ENCODE measurements at regions not wholly inside any gene's neighbourhood (a gene's known extent, or its start where the extent isn't known, plus 50 kb on each side); places are given as distances from the start of the nearest gene placed in this dataset.

DNA sequence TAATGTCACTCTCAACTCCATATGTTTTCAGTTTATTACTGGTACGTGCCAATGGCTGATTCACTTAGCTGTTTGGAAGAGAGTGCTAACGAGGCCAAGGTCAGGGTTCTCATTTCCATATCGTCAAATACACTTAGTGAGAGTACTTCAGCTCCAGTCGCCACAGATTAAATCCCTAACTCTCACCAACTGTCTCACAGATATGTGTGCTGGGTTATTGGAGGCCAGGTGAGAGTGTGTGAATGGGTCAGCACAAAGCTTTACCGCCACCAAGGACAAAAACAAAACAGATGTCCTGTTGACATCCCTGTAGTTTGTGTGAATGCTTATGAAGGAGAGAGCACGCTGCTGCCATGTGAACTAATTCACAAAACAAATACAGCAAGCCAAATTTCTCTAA is 133.5 kb upstream of the TBL1XR1 start:
- TF ChIP-seq, protein P1, sequence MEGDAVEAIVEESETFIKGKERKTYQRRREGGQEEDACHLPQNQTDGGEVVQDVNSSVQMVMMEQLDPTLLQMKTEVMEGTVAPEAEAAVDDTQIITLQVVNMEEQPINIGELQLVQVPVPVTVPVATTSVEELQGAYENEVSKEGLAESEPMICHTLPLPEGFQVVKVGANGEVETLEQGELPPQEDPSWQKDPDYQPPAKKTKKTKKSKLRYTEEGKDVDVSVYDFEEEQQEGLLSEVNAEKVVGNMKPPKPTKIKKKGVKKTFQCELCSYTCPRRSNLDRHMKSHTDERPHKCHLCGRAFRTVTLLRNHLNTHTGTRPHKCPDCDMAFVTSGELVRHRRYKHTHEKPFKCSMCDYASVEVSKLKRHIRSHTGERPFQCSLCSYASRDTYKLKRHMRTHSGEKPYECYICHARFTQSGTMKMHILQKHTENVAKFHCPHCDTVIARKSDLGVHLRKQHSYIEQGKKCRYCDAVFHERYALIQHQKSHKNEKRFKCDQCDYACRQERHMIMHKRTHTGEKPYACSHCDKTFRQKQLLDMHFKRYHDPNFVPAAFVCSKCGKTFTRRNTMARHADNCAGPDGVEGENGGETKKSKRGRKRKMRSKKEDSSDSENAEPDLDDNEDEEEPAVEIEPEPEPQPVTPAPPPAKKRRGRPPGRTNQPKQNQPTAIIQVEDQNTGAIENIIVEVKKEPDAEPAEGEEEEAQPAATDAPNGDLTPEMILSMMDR (IDR thresholded peaks at IDR 0.05; ENCODE audit: insufficient read depth, missing control alignments) = no peak
- no peak for DNase-seq (ENCODE audit: insufficient read length, low spot score)
- FAIRE-seq = no peak

DNA sequence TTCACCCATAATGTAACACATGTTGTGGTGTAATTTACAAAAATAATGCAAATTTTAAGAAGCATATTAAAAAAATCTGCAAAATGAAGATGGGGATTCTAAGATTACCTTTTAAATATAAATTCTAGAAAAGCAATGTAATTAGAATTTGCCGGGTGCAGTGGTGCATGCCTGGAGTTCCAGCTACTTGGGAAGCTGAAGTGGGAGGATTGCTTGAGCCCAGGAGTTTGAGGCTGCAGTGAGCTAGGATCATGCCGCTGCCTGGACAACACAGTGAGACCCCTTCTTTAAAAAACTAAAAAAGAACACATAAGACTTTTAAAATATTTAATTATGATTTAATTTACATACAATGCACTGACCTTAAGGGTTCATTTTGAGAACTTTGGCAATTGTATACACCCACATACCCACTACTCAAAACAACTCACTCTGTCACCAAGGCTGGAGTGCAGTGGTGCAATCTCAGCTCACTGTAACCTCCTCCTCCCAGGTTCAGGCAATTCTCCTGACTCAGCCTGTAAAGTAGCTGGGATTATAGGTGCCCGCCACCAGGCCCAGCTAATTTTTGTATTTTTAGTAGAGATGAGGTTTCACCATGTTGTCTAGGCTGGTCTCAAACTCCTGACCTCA is 134.0 kb upstream of the TBL1XR1 start:
- FAIRE-seq = no peak
- TF ChIP-seq, protein P1 (IDR thresholded peaks at IDR 0.05; ENCODE audit: insufficient read depth, missing control alignments) = no peak
- DNase-seq (ENCODE audit: insufficient read length, low spot score) = no peak

DNA sequence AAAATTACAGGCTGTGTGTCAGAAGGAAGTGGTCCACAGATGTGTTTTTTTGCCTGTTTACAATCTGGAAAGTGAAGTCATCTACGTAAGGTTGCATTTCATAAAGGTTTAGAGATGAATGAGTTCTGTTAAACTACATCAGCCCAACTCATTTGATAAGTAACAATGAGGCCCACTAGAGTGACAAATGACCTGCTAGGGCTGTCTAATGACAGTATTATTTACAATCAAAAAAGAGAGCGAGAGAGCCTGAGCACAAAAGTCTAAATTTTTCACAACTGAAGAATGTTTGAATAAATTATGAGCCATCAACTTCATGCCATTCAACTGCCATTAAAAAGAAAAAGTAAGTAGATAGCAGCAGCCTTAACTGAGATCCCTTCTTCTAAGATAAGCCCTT is 135.7 kb upstream of the TBL1XR1 start:
- TF ChIP-seq, protein P1 (IDR thresholded peaks at IDR 0.05; ENCODE audit: insufficient read depth, missing control alignments) = no peak
- DNase-seq (ENCODE audit: insufficient read length, low spot score) = no peak
- FAIRE-seq = no peak

DNA sequence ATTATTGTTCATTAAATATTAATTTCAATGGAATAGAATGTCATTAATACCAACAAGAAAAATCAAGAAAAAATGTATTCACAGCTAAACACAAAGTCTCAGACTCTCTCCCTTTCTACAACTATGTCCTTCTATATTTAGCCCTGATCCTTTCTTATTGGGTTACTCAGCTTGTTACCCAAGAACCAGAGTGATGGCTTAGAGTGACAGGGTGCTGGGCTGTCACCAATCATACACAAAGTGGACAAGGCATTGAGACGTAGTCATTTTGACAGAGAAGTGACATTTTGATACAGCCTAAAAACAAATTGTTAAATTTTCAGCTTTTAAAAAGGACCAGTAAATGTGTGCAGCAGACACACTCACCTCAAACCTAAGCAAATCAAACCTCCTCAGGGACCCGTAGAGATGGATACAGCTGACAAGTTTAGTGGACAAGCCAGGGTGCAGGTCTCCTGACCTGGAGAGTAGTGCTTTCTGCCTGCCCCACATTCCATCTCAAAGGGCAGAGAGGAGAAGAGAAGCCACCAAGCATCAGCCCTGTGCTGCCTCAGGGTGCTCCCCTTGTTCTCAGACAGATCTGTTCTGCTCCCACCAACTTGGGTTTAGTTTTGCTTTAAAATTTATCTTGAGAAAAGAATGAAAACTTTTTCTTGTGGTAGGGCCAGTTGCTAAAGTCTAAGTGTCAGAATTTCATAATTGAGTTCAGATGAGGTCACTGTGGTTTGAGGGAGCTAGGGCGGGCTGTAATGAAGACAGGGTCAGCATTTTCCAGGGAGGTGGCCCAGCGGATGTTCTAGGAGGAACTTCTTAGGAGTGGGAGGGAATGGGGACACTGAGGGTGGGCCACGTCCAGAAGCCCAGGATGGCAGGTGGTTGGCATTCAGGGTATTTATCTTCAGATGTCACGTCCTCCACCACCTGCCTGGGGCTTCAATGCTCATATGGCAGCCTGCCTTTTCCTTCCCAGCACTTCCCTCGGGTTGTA is 136.5 kb upstream of the TBL1XR1 start:
- no peak for FAIRE-seq
- DNase-seq (ENCODE audit: insufficient read length, low spot score) = no peak
- TF ChIP-seq, protein P1 (IDR thresholded peaks at IDR 0.05; ENCODE audit: insufficient read depth, missing control alignments) = no peak

DNA sequence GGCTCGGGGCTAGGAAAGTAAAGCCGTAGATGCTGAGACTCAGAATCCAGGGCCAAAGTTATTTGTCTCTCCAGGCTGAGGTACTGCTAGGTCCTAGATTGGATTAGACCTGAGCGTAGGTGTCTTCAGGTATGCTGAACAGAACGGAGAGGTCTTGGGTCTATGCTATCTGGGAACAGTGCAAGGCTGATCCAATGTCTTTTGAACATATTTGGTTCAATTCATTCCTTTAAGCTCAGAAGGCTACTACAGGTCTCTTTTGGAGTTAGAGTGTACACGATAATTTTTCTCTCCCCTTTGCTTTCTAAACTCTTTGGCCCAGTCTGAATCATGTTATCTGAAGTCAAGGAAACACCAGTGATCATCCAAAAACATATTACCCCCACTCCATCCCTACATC is 137.5 kb upstream of the TBL1XR1 start:
- DNase-seq (ENCODE audit: insufficient read length, low spot score) (no peak), FAIRE-seq (no peak)
- TF ChIP-seq, protein P1 (IDR thresholded peaks at IDR 0.05; ENCODE audit: insufficient read depth, missing control alignments) = no peak

DNA sequence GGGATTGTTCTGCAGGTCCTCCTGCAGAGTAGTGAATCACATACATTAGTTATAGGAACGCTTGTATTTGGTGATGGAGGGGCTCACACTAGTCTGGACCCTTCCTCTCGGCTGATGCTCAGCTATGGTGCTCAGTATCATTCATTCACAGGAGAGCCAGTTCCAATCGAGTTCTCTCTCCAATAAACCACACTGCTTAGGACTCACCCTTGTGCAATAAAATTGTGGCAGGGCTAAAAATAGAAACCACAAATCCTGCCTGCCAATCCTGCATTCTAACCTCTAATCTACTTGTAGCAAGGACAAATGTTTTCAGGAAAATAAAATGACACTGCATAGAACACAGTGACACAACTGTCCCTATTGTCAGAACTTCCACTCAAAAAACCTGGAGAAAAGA is 138.4 kb upstream of the TBL1XR1 start:
- DNase-seq (ENCODE audit: insufficient read length, low spot score) = no peak
- FAIRE-seq = no peak
- TF ChIP-seq, protein P1 (IDR thresholded peaks at IDR 0.05; ENCODE audit: insufficient read depth, missing control alignments) = no peak
